NB4 (cell line): ENCODE measurements at regions not wholly inside any gene's neighbourhood (a gene's known extent, or its start where the extent isn't known, plus 50 kb on each side); places are given as distances from the start of the nearest gene placed in this dataset.

Source experiments
- DNase-seq: peaks from one replicate; pipeline ENCODE4 v3.0.0; 2010; ENCODE audit warnings: low read depth
- H3K4me3 ChIP-seq: one replicate; pipeline ENCODE4 v1.5.1; 2011; ENCODE audit warnings: mild to moderate bottlenecking, low read depth, low read length, moderate library complexity
- MAX ChIP-seq: IDR thresholded peaks from 2 replicates; pipeline ENCODE4 v1.6.1; 2011; ENCODE audit warnings: low read depth, low read length
- MYC ChIP-seq: IDR thresholded peaks from 2 replicates; pipeline ENCODE4 v1.6.1; 2011; ENCODE audit warnings: low read depth, low read length
- POLR2A ChIP-seq: IDR thresholded peaks from 2 replicates; pipeline ENCODE4 v1.6.1; 2011; ENCODE audit warnings: mild to moderate bottlenecking; ENCODE audit not compliant: insufficient read length; ENCODE audit errors: extremely low read depth
- TF ChIP-seq, protein P1 (sequence below): IDR thresholded peaks from one replicate; pipeline ENCODE4 v1.5.1; 2012; ENCODE audit warnings: low read depth, low read length

DNA sequence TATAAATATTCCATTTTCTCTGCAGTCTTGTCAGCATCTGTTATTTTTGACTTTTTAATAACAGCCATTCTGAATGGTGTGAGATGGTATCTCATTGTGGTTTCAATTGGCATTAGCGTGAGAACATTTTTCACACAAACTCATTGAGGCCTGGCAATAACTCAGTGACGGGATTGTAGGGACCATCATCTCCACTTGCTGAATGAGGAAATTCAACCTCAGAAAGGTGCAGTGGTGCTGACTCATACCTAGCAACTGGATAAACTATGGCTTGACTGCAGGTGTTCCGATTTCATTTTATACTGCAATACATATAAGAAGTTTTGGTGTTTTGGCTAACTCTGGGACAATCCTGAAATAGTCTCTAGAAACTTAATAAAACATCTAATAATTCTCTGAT is 88.3 kb upstream of the DDIT4L start:
- TF ChIP-seq MYC (no peak), MAX (no peak), POLR2A (no peak)
- TF ChIP-seq, protein P1, sequence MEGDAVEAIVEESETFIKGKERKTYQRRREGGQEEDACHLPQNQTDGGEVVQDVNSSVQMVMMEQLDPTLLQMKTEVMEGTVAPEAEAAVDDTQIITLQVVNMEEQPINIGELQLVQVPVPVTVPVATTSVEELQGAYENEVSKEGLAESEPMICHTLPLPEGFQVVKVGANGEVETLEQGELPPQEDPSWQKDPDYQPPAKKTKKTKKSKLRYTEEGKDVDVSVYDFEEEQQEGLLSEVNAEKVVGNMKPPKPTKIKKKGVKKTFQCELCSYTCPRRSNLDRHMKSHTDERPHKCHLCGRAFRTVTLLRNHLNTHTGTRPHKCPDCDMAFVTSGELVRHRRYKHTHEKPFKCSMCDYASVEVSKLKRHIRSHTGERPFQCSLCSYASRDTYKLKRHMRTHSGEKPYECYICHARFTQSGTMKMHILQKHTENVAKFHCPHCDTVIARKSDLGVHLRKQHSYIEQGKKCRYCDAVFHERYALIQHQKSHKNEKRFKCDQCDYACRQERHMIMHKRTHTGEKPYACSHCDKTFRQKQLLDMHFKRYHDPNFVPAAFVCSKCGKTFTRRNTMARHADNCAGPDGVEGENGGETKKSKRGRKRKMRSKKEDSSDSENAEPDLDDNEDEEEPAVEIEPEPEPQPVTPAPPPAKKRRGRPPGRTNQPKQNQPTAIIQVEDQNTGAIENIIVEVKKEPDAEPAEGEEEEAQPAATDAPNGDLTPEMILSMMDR = no peak
- H3K4me3 ChIP-seq = no peak overlapping the region
- no peak for DNase-seq

GRCh38 chr4:100269446-100269845 is 79.2 kb upstream of the DDIT4L start:
- no peak for DNase-seq
- no peak overlapping the region for H3K4me3 ChIP-seq
- no peak for TF ChIP-seq MAX
- TF ChIP-seq POLR2A = no peak
- TF ChIP-seq, protein P1 = no peak
- no peak for TF ChIP-seq MYC

DNA sequence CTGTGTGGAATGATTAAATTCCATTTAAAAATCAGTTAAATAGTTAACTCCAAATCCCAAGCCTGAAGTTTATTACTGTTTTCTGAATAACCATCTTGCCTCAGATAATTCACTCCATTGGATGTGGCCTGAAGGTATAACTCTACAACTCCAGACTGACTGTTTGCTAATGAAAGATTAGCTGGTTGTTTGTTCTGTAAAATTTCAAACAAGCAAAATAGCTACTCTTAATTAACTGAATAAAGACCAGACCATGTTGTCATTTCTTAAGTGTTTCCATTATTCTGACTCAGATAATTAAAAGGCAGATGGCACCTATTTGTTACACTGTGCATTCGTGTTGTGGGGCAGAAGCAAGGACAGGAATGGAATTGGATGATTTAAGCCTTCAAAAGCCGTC is 78.5 kb upstream of the DDIT4L start:
- no peak for DNase-seq
- no peak for TF ChIP-seq POLR2A
- no peak for TF ChIP-seq MYC
- no peak overlapping the region for H3K4me3 ChIP-seq

DNA sequence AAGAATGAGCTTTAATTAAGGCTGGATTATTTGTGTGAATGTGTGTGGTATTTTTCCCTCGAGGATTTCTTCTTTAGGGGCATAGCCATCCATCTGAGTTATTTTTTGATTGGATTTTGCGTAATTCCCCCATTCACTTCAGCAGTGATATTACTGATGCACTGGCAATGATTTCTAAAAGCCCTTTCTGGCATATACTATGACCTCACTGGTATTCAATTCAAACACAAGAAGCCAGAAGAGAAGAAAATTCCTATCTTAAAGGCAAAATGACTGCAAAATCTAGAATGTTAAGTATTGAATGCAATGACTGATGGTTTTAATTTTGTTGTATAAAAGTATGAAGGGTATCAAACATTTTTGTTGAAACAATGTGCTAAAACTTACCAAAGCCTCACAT is 71.1 kb upstream of the DDIT4L start:
- DNase-seq = no peak
- no peak overlapping the region for H3K4me3 ChIP-seq
- TF ChIP-seq MAX (no peak), MYC (no peak), POLR2A (no peak)
- TF ChIP-seq, protein P1 = no peak

DNA sequence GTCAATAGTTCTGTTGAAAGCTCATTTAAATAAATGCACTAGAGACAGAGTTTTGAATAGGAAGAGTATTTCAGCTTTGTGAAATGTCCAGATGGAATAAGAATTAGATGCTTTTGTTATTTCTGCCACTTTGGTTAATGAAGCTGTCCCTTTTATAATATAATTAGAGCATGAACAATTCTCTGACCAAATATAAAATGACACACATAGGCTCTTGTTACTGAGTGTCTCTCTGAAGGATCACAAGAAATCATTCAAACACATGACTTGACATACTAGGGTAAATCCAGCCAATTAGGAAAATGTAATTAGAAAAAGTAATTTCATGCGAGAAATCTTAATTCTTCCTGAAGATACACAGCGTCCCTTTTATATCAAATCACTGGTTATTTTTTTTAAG is 68.4 kb upstream of the DDIT4L start:
- DNase-seq = no peak
- H3K4me3 ChIP-seq = no peak overlapping the region
- TF ChIP-seq MAX (no peak), POLR2A (no peak)
- TF ChIP-seq, protein P1 = no peak

GRCh38 chr4:100257567-100257966 is 67.3 kb upstream of the DDIT4L start:
- no peak overlapping the region for H3K4me3 ChIP-seq
- TF ChIP-seq MAX (no peak), POLR2A (no peak)
- TF ChIP-seq, protein P1 = no peak
- peak; percentile 83 for DNase-seq
